ENCODE measurements at regions not wholly inside any gene's neighbourhood (a gene's known extent, or its start where the extent isn't known, plus 50 kb on each side); places are given as distances from the start of the nearest gene placed in this dataset.

GRCh38 chr7:46000513-46000912 is 79.4 kb upstream of the IGFBP3 start:
- Mint-ChIP-seq H3K4me3 (ENCODE audit: unreplicated experiment) (no peak overlapping the region), H3K4me1 (ENCODE audit: low read depth, unreplicated experiment) (peaks cover 16% of the 10 kb centered on the region), H3K9me3 (ENCODE audit: unreplicated experiment) (peaks cover 19% of the 10 kb centered on the region), H3K27ac (ENCODE audit: unreplicated experiment) (no peak overlapping the region), H3K36me3 (ENCODE audit: low read depth, unreplicated experiment) (peaks cover 2% of the 10 kb centered on the region), H3K27me3 (ENCODE audit: low read depth, unreplicated experiment) (no peaks in the 10 kb centered on the region)
- DNase-seq (ENCODE audit: low read depth) (no peak), FAIRE-seq (no peak)
- no peaks in the 10 kb centered on the region for H3K79me2 ChIP-seq (ENCODE audit: insufficient read depth, low read length)
- no peaks in the 10 kb centered on the region for H3K9me3 ChIP-seq (ENCODE audit: insufficient read depth, low read depth, low read length)
- TF ChIP-seq CTCF (IDR thresholded peaks at IDR 0.05; ENCODE audit: insufficient read depth, low read depth, low read length) (no peak), EZH2 (IDR thresholded peaks at IDR 0.05; ENCODE audit: insufficient read depth, low read length) (no peak)
- no peaks in the 10 kb centered on the region for H4K20me1 ChIP-seq (ENCODE audit: insufficient read depth, low read length)
- peaks cover 15% of the 10 kb centered on the region for H3K4me1 ChIP-seq (ENCODE audit: insufficient read depth, low read length)
- H3K9ac ChIP-seq (ENCODE audit: low read length): no peak overlapping the region
- no peak overlapping the region for H2AFZ ChIP-seq (ENCODE audit: low read depth, low read length)
- H3K27ac ChIP-seq (ENCODE audit: low read depth, low read length): no peak overlapping the region
- no peak overlapping the region for H3K4me3 ChIP-seq (ENCODE audit: insufficient read depth, low read depth, low read length)
- no peak overlapping the region for H3K4me2 ChIP-seq (ENCODE audit: low read length)
- no peaks in the 10 kb centered on the region for H3K27me3 ChIP-seq (ENCODE audit: insufficient read depth, low read length)
- no peaks in the 10 kb centered on the region for H3K36me3 ChIP-seq (ENCODE audit: insufficient read depth, low read length)

GRCh38 chr7:45999541-45999940 is 78.5 kb upstream of the IGFBP3 start:
- Histone ChIP-seq H3K27me3 (ENCODE audit: insufficient read depth, low read length) (no peaks in the 10 kb centered on the region), H3K27ac (ENCODE audit: low read depth, low read length) (no peak overlapping the region), H3K9ac (ENCODE audit: low read length) (no peak overlapping the region), H4K20me1 (ENCODE audit: insufficient read depth, low read length) (no peaks in the 10 kb centered on the region), H3K4me3 (ENCODE audit: insufficient read depth, low read depth, low read length) (no peak overlapping the region), H2AFZ (ENCODE audit: low read depth, low read length) (no peak overlapping the region), H3K4me1 (ENCODE audit: insufficient read depth, low read length) (peaks cover 9% of the 10 kb centered on the region), H3K9me3 (ENCODE audit: insufficient read depth, low read depth, low read length) (no peaks in the 10 kb centered on the region), H3K4me2 (ENCODE audit: low read length) (no peak overlapping the region), H3K36me3 (ENCODE audit: insufficient read depth, low read length) (no peaks in the 10 kb centered on the region), H3K79me2 (ENCODE audit: insufficient read depth, low read length) (no peaks in the 10 kb centered on the region)
- Mint-ChIP-seq H3K9me3 (ENCODE audit: unreplicated experiment) (peaks cover 21% of the 10 kb centered on the region), H3K4me1 (ENCODE audit: low read depth, unreplicated experiment) (peaks cover 13% of the 10 kb centered on the region), H3K27ac (ENCODE audit: unreplicated experiment) (no peak overlapping the region), H3K4me3 (ENCODE audit: unreplicated experiment) (no peak overlapping the region), H3K27me3 (ENCODE audit: low read depth, unreplicated experiment) (no peaks in the 10 kb centered on the region), H3K36me3 (ENCODE audit: low read depth, unreplicated experiment) (peaks cover 3% of the 10 kb centered on the region)
- TF ChIP-seq EZH2 (IDR thresholded peaks at IDR 0.05; ENCODE audit: insufficient read depth, low read length): no peak
- no peak for TF ChIP-seq CTCF (IDR thresholded peaks at IDR 0.05; ENCODE audit: insufficient read depth, low read depth, low read length)
- FAIRE-seq: no peak
- no peak for DNase-seq (ENCODE audit: low read depth)

- FAIRE-seq (no peak), DNase-seq (ENCODE audit: low read depth) (no peak)
- Histone ChIP-seq H3K9me3 (ENCODE audit: insufficient read depth, low read depth, low read length) (no peaks in the 10 kb centered on the region), H3K79me2 (ENCODE audit: insufficient read depth, low read length) (no peaks in the 10 kb centered on the region), H3K27me3 (ENCODE audit: insufficient read depth, low read length) (no peaks in the 10 kb centered on the region), H3K9ac (ENCODE audit: low read length) (no peak overlapping the region), H4K20me1 (ENCODE audit: insufficient read depth, low read length) (no peaks in the 10 kb centered on the region), H3K27ac (ENCODE audit: low read depth, low read length) (no peak overlapping the region), H3K4me1 (ENCODE audit: insufficient read depth, low read length) (no peaks in the 10 kb centered on the region), H3K36me3 (ENCODE audit: insufficient read depth, low read length) (no peaks in the 10 kb centered on the region), H2AFZ (ENCODE audit: low read depth, low read length) (no peak overlapping the region), H3K4me2 (ENCODE audit: low read length) (no peak overlapping the region), H3K4me3 (ENCODE audit: insufficient read depth, low read depth, low read length) (no peak overlapping the region)
- Mint-ChIP-seq H3K27ac (ENCODE audit: unreplicated experiment) (no peak overlapping the region), H3K9me3 (ENCODE audit: unreplicated experiment) (peaks cover 21% of the 10 kb centered on the region), H3K4me1 (ENCODE audit: low read depth, unreplicated experiment) (peaks cover 13% of the 10 kb centered on the region), H3K36me3 (ENCODE audit: low read depth, unreplicated experiment) (peaks cover 3% of the 10 kb centered on the region), H3K27me3 (ENCODE audit: low read depth, unreplicated experiment) (no peaks in the 10 kb centered on the region), H3K4me3 (ENCODE audit: unreplicated experiment) (no peak overlapping the region)
- TF ChIP-seq EZH2 (IDR thresholded peaks at IDR 0.05; ENCODE audit: insufficient read depth, low read length): no peak
- no peak for TF ChIP-seq CTCF (IDR thresholded peaks at IDR 0.05; ENCODE audit: insufficient read depth, low read depth, low read length)
Observed at GRCh38 chr7:45998506-45998905, 77.4 kb upstream of the IGFBP3 start.
